ENCODE measurements at regions not wholly inside any gene's neighbourhood (a gene's known extent, or its start where the extent isn't known, plus 50 kb on each side); places are given as distances from the start of the nearest gene placed in this dataset.
"Not testable (repeated sequence)": the region's sequence is repeated elsewhere in the genome, so short reads cannot be mapped to it uniquely, and the experiment has no call there.

- peak; percentile 7 for DNase-seq
Measured at GRCh38 chr17:27944546-27945332, 51.6 kb upstream of the LYRM9 start.

- no peak for DNase-seq
Measured at GRCh38 chr17:27945333-27945616, 52.1 kb upstream of the LYRM9 start.

GRCh38 chr17:27945953-27946352, 52.8 kb upstream of the LYRM9 start:
- DNase-seq, result no peak

- no peak for DNase-seq
Measured at GRCh38 chr17:27946513-27946912, 53.3 kb upstream of the LYRM9 start.

GRCh38 chr17:27947005-27947406, 53.8 kb upstream of the LYRM9 start:
- no peak for DNase-seq

GRCh38 chr17:27949304-27949703, 56.1 kb upstream of the LYRM9 start:
- DNase-seq, result no peak

DNA sequence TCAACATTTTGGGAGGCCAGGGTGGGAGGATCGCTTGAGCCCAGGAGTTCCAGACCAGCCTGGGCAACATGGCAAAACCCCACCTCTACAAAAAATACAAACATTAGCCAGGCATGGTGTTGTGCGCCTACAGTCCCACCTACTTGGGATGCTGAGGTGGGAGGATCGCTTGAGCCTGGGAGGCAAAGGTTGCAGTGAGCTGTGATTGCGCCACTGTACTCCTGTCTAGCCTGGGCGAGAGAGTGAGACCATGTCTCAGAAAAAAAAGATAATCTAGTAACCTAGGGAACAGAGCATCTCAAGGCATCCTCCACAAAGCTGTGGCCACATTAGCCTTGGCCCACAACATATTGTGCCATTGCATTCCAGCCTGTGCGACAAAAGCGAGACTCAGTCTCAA, 57.1 kb upstream of the LYRM9 start:
- not testable (repeated sequence) for DNase-seq

GRCh38 chr17:27950995-27951394, 57.8 kb upstream of the LYRM9 start:
- no peak for DNase-seq

GRCh38 chr17:27951872-27952271, 58.7 kb upstream of the LYRM9 start:
- DNase-seq, result no peak

- DNase-seq, result no peak
Measured at GRCh38 chr17:27952366-27952765, 59.2 kb upstream of the LYRM9 start.

GRCh38 chr17:27954548-27955495, 61.7 kb upstream of the LYRM9 start:
- no peak for DNase-seq

GRCh38 chr17:27956601-27957445, 63.7 kb upstream of the LYRM9 start:
- DNase-seq, result no peak

DNA sequence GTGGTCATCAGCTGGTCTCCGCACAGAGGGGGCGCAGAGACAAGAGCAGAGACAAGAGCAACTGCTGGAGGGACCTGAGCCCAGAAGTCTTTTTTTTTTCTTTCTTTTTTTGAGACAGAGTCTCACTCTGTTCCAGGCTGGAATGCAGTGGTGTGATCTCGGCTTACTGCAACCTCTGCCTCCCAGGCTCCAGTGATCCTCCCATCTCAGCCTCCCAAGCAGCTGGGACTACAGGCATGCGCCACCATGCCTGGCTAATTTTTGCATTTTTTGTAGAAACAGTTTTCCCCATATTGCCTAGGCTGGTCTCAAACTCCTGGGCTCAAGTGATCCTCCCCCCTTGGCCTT, 64.3 kb upstream of the LYRM9 start:
- DNase-seq, result not testable (repeated sequence)

DNA sequence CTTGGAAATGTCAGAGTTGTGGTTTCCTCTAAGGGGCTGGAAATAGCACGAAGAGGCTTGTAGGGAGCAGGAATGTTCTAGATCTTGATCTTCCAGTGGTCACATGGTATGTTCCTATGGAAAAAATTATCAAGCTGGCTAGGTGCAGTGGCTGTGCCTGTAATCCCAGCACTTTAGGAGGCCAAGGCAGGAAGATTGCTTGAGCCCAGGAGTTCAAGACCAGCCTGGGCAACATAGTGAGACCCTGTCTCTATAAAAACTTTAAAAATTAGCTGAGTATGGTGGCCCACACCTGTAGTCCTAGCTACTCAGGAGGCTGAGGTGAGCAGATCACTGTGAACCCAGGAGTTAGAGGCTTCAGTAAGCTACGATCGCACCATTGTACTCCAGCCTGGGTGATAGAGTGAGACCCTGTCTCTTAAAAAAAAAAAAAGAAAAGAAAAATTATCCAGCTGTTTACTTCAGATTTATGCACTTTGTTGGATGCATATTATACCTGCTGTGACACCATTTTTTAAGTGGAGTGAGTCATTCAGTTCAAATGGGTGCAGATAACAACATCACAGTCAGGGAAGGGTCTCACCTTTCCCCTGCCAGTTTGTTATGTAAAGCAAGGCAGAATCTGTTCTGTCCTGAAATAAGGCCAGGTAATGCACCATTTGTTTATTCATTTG, 65.7 kb upstream of the LYRM9 start:
- DNase-seq, result no peak

GRCh38 chr17:27959382-27959709, 66.2 kb upstream of the LYRM9 start:
- no peak for DNase-seq

GRCh38 chr17:27960183-27960849, 67.2 kb upstream of the LYRM9 start:
- no peak for DNase-seq

DNA sequence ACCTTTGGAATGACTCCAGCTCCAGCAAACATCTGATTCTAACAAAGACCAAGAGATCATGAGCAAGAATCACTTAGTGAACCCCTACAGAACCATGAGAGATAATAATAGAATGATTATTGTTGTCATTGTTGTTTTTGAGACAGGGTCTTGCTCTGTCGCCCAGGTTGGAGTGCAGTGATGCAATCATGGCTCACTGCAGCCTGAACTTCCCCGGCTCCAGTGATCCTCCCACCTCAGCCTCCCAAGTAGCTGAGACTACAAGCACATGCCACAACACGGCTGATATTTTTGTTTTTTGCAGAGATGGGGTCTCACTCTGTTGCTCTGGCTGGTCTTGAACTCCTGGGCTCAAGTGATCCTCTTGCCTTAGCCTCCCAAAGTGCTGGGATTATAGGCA, 69.4 kb upstream of the LYRM9 start:
- DNase-seq, result not testable (repeated sequence)

- no peak for DNase-seq
Measured at GRCh38 chr17:27965224-27965623, 72.1 kb upstream of the LYRM9 start.

DNA sequence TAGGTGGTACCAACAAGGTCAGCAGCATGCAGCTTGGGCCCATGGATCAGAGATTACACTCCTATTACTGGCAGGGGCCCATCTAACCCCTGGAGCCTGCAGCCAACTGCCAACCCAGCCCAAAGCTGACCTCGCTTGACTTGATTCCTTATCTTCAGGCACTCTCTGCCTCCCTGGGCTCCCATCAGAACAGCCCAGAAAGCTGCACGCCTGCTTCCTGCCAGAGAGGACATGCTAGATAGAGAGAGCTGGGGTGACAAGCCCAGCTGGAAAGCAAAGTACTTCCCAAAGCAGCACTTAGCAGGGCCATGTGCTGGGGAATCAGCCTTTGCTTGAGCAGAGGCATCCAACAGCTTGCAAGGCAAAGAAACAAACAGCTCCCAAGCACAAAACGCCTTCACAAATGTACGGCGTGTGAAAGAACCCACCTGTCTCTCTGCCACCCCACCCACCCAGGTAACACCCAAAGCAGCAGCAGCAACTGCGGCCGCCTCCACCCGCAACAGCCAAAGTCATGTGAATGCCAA, 74.2 kb upstream of the NLK start:
- DNase-seq, result no peak

GRCh38 chr17:27970587-27970986, 71.9 kb upstream of the NLK start:
- DNase-seq, result no peak

DNA sequence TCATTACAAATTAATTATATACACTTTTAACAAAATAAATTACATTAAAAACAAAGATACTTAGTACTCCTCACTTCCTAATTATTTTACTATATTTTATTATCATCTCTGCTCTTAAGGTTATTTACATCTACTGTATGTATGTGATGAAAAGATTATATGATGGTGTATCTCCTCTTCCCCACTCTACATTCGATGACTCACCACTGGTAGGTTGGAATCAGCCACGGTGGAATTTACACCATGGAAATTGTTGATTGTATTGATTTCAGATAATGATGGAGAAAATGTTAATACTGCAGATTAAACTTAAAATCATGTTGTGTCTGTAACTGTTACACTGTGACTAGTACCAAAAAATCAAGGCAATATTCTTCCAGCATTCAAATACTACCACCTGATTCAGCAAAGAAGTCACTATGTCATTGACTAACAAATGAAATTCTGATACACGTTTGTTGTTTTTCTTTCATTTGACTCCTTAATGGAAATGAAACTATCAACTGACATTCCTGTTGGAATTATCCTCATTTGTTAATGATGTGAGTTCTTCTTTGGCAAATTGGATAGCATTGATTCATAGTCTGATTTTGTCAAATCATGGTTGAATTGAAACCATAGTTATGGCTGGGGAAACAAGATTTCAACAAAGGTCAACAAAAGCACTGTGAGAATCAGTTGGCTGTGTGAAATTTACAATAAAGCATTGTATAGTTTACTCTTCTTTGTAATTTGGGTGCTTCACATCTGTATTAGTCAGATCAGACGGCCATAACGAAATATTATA, 69.0 kb upstream of the NLK start:
- no peak for DNase-seq

Data from COR-L47 (cell line).